Stimulated activated CD4-positive, alpha-beta T cell treated with anti-CD3 and anti-CD28 coated beads, TNF-alpha, amount 100 ng/mL, for 24 hours (primary cell): ENCODE measurements at regions not wholly inside any gene's neighbourhood (a gene's known extent, or its start where the extent isn't known, plus 50 kb on each side); places are given as distances from the start of the nearest gene placed in this dataset.

Experiments
- DNase-seq, 3 experiments: peaks; one replicate each; pipeline ENCODE4 v3.0.0-alpha.2; 2020; ENCODE audit warnings: low read depth in 3 of 3

- DNase-seq, result no peak
These were observed 2314.9 kb downstream of the LRRC4C start for GRCh38 chr11:39144351-39145130.

GRCh38 chr11:39139581-39139980 is 2319.9 kb downstream of the LRRC4C start:
- DNase-seq, result no peak

DNA sequence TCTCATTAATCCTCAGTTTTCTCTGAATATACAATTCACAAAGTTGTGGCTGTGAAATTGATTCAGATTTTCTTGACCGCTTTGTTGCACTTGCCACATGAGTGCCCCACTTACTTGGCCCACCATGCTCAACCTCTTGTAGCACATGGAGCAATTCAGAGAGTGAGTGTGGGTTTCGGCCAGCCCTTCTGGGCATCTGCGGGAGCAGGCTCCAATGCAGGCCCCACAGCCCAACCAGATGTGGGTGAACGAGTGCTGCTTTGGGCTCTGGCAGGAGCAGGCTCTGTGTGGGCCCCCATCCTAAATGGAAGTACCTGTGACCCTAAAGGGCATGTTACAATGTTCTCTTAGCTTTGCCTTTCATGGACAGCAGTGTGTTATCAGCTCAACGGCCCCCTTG is 2338.6 kb downstream of the LRRC4C start:
- no peak for DNase-seq

GRCh38 chr11:39113606-39114005 is 2345.8 kb downstream of the LRRC4C start:
- DNase-seq, result no peak

DNA sequence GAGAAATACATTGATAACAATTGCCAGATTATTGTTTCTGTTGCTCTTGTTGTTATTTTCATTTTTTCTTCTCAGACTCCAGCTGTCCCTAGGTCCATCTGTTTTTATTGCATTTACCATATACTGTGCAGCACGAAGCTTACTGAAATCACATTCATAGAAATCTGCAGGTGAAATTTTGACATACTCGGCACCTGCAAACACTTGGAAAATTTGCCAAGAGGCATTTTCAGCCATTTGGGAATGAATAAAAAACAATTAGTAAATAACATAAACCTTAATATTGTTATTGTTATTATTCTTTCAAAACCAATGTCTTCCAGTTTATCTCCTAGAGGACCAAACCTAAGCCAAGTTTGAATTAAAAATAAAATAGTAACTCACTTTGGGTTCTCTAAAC is 2357.2 kb downstream of the LRRC4C start:
- no peak for DNase-seq

- DNase-seq, result no peak
These were observed 2381.0 kb downstream of the LRRC4C start for GRCh38 chr11:39078465-39078864.

- no peak for DNase-seq
These were observed 2421.8 kb downstream of the LRRC4C start for GRCh38 chr11:39037611-39038010.

DNA sequence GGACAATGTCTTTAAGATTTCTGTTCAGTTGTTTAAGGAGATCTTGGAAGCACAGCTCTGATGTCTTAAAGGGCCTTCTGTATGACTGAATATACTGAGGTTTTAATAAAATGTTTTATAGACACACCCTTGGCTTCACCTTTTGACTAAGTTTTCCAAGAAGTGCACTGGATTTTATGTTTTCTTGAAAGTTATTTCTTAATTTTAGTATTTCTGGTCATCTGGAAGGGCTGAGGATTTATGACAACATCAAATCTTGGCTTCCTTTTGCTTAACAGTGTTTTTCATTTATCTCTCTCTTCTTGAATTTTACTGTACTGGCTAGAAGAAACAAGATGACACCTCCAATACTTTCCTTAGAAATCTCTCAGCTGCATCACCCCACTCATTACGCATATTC is 2423.4 kb downstream of the LRRC4C start:
- DNase-seq, result no peak

DNA sequence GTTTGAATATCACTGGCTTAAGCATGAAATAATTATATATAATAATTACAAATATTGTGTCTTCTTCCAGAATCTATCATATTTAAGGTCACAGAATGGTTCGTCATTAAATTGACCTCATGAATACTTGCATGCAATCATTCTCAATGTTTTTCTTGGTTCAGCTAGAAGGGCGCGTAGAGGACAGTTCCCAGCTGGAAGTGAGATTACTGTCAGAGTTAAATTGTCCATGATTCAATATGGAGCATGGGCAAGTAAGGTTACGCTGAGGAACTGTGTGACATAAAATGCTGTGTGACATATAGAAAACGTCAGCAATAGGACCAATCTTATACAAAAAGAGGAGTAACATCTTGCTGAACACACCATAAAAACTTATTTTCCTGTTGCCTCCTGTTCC is 2423.5 kb upstream of the RAG2 start:
- no peak for DNase-seq

DNA sequence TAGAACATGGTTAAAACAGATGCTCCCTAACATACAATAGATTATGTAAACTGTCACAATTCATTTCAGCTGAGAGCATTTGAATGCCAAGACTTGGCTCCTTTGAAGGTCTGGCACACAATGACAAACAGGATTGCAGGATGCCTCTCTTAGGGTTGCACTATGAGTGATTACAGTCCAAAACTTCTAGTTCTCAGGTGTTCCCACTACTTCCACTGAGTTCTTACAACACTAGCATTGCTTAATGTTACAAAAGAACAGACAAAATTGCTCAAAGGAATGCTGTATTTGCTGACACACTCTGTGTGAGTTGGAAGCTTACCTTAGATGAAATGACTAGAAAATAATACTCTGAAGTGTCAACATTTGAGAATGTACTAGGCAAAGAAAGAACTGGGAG is 2413.8 kb upstream of the RAG2 start:
- DNase-seq, result no peak

DNA sequence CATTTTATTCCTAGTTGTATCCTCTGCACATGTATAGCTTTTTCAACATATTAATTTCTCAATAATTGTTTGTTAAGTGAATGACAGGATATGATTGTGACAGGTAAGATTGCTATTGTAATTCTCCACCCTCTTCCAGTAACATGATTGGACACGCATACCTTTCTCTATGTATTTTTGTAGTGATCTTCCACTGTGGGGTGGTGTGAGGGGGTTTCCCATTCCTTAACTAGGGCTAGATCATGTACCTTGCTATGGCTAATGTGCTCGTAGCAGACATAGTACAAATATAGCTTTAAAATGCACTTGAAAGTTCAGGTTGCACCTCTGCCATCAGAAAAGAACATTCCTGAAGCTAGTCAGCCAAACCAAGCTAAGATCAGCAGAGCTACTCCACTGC is 2392.8 kb upstream of the RAG2 start:
- no peak for DNase-seq

DNA sequence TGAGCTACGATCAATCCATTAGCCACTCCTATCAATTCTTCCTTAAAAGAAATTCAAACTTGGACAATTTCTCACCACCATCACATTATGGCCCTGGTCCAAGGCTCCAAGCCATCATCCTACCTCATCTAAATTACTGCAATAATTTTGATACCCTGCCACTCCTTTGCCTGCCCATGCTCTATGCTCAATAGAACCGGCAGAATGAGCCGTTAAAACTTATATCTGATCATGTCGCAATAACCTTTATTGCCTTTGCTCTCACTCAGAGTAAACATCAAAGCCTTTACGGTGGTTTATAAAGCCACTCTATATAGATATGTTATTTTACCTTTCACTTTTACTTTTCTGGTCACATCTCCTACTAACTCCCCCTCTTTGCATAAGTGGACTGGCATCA is 2392.1 kb upstream of the RAG2 start:
- no peak for DNase-seq

DNA sequence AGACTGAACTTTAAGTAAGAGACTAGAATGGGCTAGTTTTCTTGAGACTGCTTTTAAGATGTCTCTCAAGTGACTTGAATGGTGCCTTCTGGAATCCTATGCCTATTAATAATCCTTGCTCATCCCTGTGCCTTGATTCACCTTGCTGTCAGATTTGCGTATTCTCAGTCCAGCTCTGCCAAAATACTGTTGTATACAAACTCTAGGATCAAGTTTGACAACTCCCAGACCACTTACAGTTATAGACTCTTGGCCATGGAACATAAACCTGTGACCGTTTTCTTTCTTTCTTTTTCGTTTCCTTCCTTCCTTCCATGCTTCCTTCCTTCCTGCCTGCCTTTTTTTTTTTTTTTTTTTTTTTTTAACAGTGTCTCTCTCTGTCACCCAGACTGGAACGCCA is 2390.9 kb upstream of the RAG2 start:
- no peak for DNase-seq

DNA sequence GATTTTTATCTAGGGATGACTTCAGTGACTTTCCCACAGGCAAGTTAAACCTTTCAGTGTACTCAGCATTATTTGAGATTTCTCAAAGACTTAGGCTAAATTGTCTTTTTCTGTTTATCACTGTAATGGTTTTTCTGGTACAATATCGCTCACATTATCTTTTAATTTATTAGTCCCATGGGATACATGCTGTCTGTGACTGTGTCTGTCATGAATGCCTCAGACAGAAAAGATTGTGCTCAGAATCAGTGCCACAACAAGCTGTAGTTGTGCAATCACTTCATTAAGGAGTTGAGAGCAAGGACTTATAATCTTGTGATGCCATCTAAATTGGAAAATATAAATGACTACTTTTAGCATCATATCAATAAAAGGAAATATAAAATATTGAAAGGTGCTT is 2374.2 kb upstream of the RAG2 start:
- DNase-seq, result no peak

DNA sequence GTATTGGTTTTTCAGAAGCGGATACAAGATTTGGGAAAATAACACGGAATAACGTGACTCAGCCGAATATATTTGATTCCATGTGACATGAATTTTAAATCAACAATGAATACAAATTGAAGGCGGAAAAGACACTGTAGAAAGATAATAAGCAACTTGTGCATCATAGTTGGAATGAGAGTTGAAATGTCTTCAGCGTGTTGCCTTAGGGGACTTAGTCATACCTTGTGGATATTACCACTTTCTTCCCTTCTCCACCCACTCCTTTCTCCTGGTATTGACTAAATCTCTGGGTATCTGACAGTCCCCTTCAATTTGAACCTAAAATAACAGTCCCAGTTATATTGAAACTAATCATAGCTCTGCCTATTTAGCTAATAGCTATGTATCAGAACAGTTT is 2373.1 kb upstream of the RAG2 start:
- no peak for DNase-seq

GRCh38 chr11:38968951-38969350 is 2370.9 kb upstream of the RAG2 start:
- no peak for DNase-seq

DNA sequence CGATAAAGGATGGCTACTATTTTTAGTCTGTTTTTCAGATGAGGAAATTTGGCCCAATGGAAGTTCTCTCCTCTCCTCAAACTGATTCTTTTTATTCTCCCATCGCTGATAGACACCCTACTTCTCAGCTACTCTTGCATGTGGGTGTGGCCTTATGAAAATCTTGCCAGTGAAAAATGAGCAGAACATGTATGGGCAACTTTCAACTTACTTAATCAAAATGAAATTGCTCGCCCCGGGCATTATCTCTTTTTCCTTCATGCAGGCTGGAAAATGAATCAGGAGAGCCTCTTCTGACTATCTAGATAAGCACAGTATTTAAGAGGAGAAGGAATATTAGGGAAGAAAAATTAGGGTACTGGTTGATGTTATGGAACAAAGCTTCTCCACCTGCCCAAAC is 2354.7 kb upstream of the RAG2 start:
- no peak for DNase-seq

- no peak for DNase-seq
These were observed 2352.8 kb upstream of the RAG2 start for GRCh38 chr11:38950867-38951266.

DNA sequence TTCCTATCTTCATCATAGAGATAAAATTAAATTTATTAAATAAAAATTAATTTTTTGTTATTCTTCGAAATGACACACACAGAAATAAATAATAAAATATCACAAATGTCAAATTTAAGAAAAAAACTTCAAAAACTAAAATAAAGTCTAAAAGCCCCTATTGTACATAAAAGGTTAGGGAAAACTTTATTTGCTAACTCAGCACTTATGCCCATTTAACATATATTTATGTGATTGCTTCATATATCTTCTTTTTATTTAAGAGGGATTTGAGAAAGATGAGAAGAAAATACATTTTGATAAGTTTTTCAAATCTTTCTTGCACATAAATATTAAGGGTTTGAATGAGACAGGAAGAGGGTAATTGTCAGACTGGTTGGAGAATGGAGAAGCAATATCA is 2350.4 kb upstream of the RAG2 start:
- no peak for DNase-seq

DNA sequence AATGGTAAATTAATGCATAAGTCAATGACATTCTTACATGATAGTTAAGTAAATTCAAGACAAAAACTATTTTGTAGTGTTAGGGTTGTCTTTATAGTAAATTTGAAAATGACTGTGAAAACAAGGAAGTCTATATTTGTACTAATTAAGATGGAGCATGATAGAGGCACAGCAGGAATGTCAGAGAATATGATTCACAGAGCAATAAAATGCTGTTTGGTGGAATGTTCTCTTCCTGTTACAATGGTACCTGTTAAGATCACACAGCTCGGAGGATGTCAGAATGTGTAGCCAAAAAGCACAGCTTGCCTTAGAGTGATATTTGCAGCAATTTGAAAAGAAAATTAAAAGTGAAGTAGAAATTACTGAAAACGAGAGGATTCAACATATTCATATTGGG is 2339.7 kb upstream of the RAG2 start:
- DNase-seq, result no peak

GRCh38 chr11:38935941-38936340 is 2337.9 kb upstream of the RAG2 start:
- no peak for DNase-seq

DNA sequence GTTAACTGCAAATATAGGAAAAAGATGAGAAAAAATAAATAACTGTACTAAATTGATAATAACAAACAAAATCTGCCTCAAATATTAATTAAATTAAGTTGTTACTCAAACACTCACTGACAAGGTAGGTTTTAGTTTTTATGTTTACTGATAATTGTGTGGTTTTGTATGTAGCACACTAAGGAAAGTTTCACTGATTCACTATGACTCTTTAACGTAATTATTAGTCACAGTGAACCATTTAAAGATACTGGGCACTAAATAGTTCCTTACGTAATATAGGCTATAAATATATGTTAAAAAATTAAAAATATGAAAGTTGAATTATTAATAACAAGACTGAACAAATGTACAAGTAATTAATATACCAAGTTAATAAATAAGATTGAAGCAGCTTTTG is 2330.0 kb upstream of the RAG2 start:
- DNase-seq, result no peak

GRCh38 chr11:38924644-38925043 is 2326.6 kb upstream of the RAG2 start:
- DNase-seq, result no peak

DNA sequence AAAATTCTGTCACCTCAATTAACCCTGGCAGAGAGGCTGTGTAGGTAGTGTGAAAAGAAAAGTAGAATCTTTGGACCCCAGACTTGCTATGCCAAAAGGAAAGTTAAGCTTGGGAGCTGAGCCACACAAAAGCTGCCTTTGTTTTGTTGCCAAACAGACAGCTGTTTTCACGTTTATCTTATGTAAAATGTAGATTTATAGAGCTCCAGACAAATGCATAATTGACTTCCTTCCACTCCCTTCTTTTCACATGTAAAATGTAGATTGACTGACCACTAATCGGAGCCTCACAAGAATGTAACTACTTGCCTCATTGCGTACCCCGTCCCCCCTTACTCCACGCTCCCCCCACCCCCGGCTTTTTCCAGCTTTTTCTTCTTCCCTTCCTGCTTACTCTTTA is 2302.2 kb upstream of the RAG2 start:
- no peak for DNase-seq
